Pancreas (tissue), 10 donors: ENCODE measurements at regions not wholly inside any gene's neighbourhood (a gene's known extent, or its start where the extent isn't known, plus 50 kb on each side); places are given as distances from the start of the nearest gene placed in this dataset.
A peak's percentile ranks its signal among the peaks of the same experiment; 100 is the strongest.

Source experiments
- ATAC-seq, 4 donors: fragments of 200-7000 bp; cut with Tn5 transposase; one replicate each; pipeline versions ENCODE4 v1.8.0 to v1.9.1; 2020; ENCODE audit warnings: mild to moderate bottlenecking in 4 of 4, moderate library complexity in 4 of 4
- DNase-seq, 6 donors: peaks; one replicate each; pipeline ENCODE4 v3.0.0-alpha.2; 2020
- FAIRE-seq: peaks from 2 replicates; lab custom pipeline; 2012; peaks lifted over from hg19 to GRCh38; lab: Jason Lieb, UNC
- H3K27ac ChIP-seq, 4 donors: fragments of 200-600 bp; sonication (generic); 1 replicate in 3 of 4; 2 replicates in 1 of 4; pipeline versions ENCODE4 v1.5.0 to v1.8.0; 2020
- H3K27me3 ChIP-seq, 4 donors: fragments of 200-600 bp; one replicate each; pipeline ENCODE4 v1.8.0; 2021
- H3K36me3 ChIP-seq, 3 donors: fragments of 200-600 bp; sonication (generic) in 1 of 3; one replicate each; pipeline versions ENCODE4 v1.5.0 to v1.8.0; 2020 to 2021
- H3K4me1 ChIP-seq, 3 donors: fragments of 200-600 bp; one replicate each; pipeline ENCODE4 v1.8.0; 2021
- H3K4me3 ChIP-seq, 4 donors: fragments of 200-600 bp; sonication (generic) in 2 of 4; one replicate each; pipeline versions ENCODE4 v1.5.0 to v1.8.0; 2020 to 2021
- H3K9me3 ChIP-seq, 4 donors: fragments of 200-600 bp; one replicate each; pipeline ENCODE4 v1.8.0; 2021
- CTCF ChIP-seq, 4 donors: fragments of 200-600 bp; sonication (generic) in 3 of 4; IDR thresholded peaks; one replicate each; pipeline versions ENCODE4 v1.5.0 to v1.8.0; 2021; ENCODE audit warnings: antibody characterized with exemption in 4 of 4
- WGBS, 2 donors: extraction: QIAGEN DNeasy Blood & Tissue Kit; methylation state at CpG; one replicate each; pipeline ENCODE4 v1.1.7; 2013; 5-methylcytosine and 5-hydroxymethylcytosine counted together
- intact Hi-C, 3 donors: fragments of 100-400 bp; cut with DNase I; formaldehyde crosslinking; loops; one replicate each; pipeline versions ENCODE4 v1.11.1 to v1.14.2; 2022
- donor health status: healthy with polysubstance abuse.
- donor health status: DM: no; HTN: no; CAD: no; lungs with moderate emphysema.
- donor health status: DM: no; HTN: no; CAD: no.
- donor health status: control.
- donor health status: control.
- donor health status: Bipolar disorder and iron deficiency.
- donor health status: DM: yes; HTN: yes; CAD: no.
- donor health status: DM: no; HTN: no; CAD: no.
- donor health status: DM: no; HTN: no; CAD: no.
- donor health status: DM: yes; HTN: yes; CAD: no.

GRCh38 chr5:112647428-112647827 is 90.3 kb upstream of the APC start:
- no peak for FAIRE-seq
- intact Hi-C loops = no loop called here
- H3K36me3 ChIP-seq = no peaks in the 10 kb centered on the region
- H3K27me3 ChIP-seq = no peaks in the 10 kb centered on the region
- DNase-seq = no peak
- no peak overlapping the region for H3K4me3 ChIP-seq
- ATAC-seq = no peak
- no peaks in the 10 kb centered on the region for H3K9me3 ChIP-seq
- peaks cover 0 to 10% (median 8%) of the 10 kb centered on the region in 3 donors for H3K4me1 ChIP-seq
- no peak overlapping the region for H3K27ac ChIP-seq
- WGBS, 2 donors = 72 to 74% methylated on average over 1 of the region's 1 CpG
- no peak for TF ChIP-seq CTCF (IDR thresholded peaks at IDR 0.05)

GRCh38 chr5:112648264-112648663 is 89.4 kb upstream of the APC start:
- Histone ChIP-seq H3K4me1 (peaks cover 0 to 8% (median 4%) of the 10 kb centered on the region in 3 donors), H3K27ac (no peak overlapping the region), H3K4me3 (no peak overlapping the region), H3K36me3 (no peaks in the 10 kb centered on the region), H3K27me3 (no peaks in the 10 kb centered on the region), H3K9me3 (no peaks in the 10 kb centered on the region)
- no peak for DNase-seq
- 92 to 100% methylated on average over 1 of the region's 1 CpG for WGBS, 2 donors
- FAIRE-seq = no peak
- no peak for ATAC-seq
- TF ChIP-seq CTCF (IDR thresholded peaks at IDR 0.05) = no peak
- intact Hi-C loops = no loop called here

GRCh38 chr5:112649882-112650281 is 87.8 kb upstream of the APC start:
- FAIRE-seq = no peak
- Histone ChIP-seq H3K36me3 (no peaks in the 10 kb centered on the region), H3K27ac (peak overlapping the region in 3 of 4 donors; percentile 11 to 55 (median 40)), H3K9me3 (no peaks in the 10 kb centered on the region), H3K4me1 (peaks cover 0 to 8% (median 4%) of the 10 kb centered on the region in 3 donors), H3K4me3 (no peak overlapping the region), H3K27me3 (no peaks in the 10 kb centered on the region)
- TF ChIP-seq CTCF (IDR thresholded peaks at IDR 0.05) = no peak
- peak in 5 of 6 donors; percentile 57 to 86 (median 78) for DNase-seq
- intact Hi-C loops = no loop called here
- peak; percentile 97 to 100 (median 100) for ATAC-seq
- 12 to 14% methylated on average over 6 of the region's 6 CpGs for WGBS, 2 donors

GRCh38 chr5:112653638-112654205 is 84.0 kb upstream of the APC start:
- no peak overlapping the region for H3K4me3 ChIP-seq
- no peak overlapping the region for H3K27ac ChIP-seq
- peaks cover 0 to 8% (median 4%) of the 10 kb centered on the region in 3 donors for H3K4me1 ChIP-seq
- intact Hi-C loops = no loop called here
- ATAC-seq = no peak
- H3K27me3 ChIP-seq = no peaks in the 10 kb centered on the region
- H3K36me3 ChIP-seq = no peaks in the 10 kb centered on the region
- no peaks in the 10 kb centered on the region for H3K9me3 ChIP-seq
- WGBS, 2 donors = 82 to 87% methylated on average over 5 of the region's 5 CpGs
- no peak for DNase-seq
- FAIRE-seq = no peak
- TF ChIP-seq CTCF (IDR thresholded peaks at IDR 0.05) = no peak

- Histone ChIP-seq H3K27me3 (no peaks in the 10 kb centered on the region), H3K4me1 (no peaks in the 10 kb centered on the region), H3K27ac (no peak overlapping the region), H3K4me3 (no peak overlapping the region), H3K9me3 (no peaks in the 10 kb centered on the region), H3K36me3 (no peaks in the 10 kb centered on the region)
- DNase-seq (no peak), ATAC-seq (no peak), FAIRE-seq (no peak)
- 80 to 87% methylated on average over 6 of the region's 6 CpGs for WGBS, 2 donors
- intact Hi-C loops = no loop called here
- TF ChIP-seq CTCF (IDR thresholded peaks at IDR 0.05) = no peak
Observed at GRCh38 chr5:112655513-112655912, 82.2 kb upstream of the APC start.
